Smooth muscle cell of the brain vasculature (primary cell): ENCODE measurements at regions not wholly inside any gene's neighbourhood (a gene's known extent, or its start where the extent isn't known, plus 50 kb on each side); places are given as distances from the start of the nearest gene placed in this dataset.
"Not testable (repeated sequence)": the region's sequence is repeated elsewhere in the genome, so short reads cannot be mapped to it uniquely, and the experiment has no call there.

Experiments used
- DNase-seq: peaks from one replicate; pipeline ENCODE4 v3.0.0-alpha.2; 2012; ENCODE audit warnings: low read depth, low spot score

- no peak for DNase-seq
Measured at GRCh38 chr21:27787046-27787445, 820.2 kb upstream of the ADAMTS5 start.

DNA sequence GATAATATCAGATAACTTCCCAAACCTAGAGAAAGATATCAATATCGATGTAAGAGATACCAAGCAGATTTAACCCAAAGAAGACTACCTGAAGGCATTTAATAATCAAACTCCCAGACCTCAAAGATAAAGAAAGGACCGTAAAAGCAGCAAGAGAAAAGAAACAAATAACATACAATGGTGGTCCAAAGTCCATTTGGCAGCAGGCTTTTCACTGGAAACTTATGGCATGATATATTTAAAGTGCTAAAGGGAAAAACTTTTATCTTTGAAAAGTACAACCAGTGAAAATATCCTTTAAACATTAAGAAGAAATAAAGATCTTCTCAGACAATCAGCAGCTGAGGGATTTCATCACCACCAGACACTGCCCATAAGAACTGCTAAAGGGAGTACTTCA is 812.7 kb upstream of the ADAMTS5 start:
- no peak for DNase-seq

GRCh38 chr21:27776925-27777553 is 810.2 kb upstream of the ADAMTS5 start:
- DNase-seq = no peak

DNA sequence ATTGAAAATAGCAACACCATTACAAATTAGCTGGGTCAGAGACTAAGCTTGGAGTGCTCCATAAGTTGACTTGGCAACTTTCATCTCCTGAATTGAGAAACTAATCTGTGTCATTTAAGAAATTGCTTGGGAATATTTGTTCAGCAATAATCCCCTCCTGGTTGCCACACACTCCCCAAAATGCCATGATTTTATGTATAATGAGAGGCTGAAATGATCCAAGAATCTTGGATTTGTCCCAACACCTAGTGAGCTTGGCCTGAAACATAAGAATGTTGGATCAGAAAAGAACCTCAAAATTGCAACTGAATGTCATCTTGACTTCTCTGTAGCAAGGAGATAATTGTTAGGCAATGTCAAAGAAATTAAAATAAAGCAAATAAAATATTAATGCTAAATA is 805.9 kb upstream of the ADAMTS5 start:
- no peak for DNase-seq

- DNase-seq = no peak
Measured at GRCh38 chr21:27771938-27772483, 805.1 kb upstream of the ADAMTS5 start.

DNA sequence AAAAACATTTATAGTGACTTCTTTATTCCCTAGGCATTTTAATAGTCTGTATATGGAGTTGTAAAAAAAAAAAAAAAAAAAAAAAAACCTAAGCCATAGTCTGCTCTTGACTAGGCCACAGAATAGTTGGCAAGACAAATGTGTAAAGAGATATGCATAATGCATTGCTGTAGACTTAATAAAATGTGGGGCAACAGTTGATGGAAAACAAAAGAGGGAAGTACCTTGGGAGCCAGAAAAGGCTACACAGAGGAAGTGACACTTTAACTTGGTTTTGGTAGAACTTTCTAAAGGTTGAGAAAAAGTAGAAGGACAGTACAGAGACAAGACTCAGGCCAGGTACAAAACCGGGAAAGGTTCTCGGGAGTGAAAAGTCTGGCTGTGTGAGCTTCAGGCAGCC is 802.9 kb upstream of the ADAMTS5 start:
- DNase-seq = no peak

GRCh38 chr21:27768046-27768637 is 801.3 kb upstream of the ADAMTS5 start:
- not testable (repeated sequence) for DNase-seq

DNA sequence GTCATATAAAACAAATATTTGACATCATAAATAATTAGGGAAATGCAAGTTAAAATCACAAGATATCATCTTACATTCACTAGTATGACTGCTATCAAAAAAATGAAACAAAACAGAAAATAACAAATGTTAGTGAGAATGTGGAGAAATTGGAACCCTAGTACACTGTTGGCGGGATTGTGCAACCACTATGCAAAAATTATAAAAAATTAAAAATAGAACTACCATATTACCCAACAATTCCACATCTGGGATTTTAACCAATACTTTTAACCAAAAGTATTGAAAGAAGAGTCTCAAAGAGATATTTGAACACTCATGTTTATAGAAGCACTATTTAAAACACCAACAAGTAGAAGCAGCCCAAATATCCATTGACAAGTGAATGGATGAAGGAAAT is 797.2 kb upstream of the ADAMTS5 start:
- no peak for DNase-seq

- no peak for DNase-seq
Measured at GRCh38 chr21:27761623-27762022, 794.7 kb upstream of the ADAMTS5 start.

- DNase-seq = no peak
Measured at GRCh38 chr21:27759820-27760219, 792.9 kb upstream of the ADAMTS5 start.

DNA sequence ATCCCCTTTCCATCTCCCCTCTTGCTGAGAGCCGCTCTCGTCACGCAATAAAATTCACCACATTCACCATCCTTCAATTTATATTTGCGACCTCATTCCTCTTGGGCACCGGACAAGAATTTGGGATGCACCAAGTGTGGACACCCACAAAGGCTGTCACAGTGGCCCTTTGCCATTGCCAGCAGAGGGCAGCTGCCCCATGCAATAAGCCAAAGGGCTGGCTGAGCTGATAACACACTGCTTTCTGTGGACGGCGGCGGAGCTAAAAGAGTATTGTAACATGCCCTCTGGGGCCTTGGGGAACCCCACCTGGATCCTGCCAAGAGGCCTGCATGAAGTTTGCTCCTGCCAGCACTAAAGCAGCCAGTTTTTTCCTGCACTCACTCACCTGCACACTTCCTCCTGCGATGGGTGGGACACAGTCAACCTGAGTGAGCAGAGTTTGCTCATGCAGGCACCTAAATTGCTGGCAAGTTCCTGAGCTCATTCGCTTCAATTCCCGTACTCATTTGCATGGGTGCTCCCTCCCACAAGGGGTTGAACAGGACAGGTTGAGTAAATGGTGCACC is 792.3 kb upstream of the ADAMTS5 start:
- DNase-seq = no peak

DNA sequence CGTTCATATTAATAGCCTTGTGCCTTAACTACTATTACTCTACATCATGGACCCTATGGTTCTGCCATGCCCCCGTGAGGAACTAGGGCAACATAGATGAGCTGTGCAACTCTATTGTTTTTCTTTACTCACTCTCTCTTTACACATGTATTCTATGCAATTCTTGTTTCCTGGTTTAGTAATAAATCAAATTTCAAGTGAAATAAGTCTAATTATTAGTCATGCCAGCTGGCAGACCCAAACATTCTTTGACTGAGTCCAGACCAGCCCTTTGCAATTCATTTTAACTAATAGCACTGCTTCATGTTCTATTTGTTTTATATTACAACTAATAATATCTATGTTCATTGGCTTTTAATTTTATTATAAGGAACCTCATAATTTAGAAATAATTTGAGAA is 789.3 kb upstream of the ADAMTS5 start:
- DNase-seq = no peak

DNA sequence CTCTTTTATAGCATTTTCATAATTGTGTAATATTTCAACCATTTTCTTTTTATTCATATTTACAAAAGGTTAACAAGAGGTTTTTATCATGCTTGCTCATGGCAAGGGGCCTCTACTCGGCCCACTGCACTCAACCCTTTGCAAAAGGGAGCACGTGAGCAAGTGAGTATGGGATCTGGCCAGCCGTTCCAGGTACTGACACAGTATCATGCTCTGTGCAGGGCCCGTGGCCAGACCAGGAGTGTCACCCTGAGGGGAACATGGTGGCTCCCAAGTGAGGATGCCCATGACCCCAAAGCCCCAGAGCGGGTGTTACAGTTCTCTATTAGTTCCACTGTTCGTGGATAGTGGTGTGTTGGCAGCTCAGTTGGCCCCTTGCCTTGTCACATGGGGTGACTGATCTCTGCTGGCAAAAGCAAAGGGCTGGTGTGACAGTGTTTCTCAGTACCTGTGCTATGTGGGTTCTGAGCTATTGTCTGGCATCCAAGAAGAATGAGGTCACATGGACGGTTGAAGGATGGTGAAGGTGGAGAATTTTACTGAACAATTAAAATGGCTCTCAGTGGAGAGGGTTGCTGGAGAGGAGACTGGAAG is 777.2 kb upstream of the ADAMTS5 start:
- DNase-seq = no peak

DNA sequence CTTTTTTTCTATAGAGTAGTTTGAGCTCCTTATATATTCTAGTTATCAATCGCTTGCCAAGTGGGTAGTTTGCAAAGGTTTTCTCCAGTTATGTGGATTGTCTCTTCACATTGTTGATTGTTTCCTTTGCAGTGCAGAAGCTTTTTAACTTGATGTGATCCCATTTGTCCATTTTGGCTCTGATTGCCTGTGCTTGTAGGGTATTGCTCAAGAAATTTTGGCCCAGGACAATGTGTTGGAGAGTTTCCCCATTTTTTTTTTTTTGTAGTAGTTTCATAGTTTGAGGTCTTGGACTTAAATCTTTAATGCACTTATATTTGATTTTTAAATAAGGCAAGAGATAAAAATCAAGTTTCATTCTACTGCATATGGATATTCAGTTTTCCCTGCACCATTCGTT is 774.8 kb upstream of the ADAMTS5 start:
- no peak for DNase-seq

DNA sequence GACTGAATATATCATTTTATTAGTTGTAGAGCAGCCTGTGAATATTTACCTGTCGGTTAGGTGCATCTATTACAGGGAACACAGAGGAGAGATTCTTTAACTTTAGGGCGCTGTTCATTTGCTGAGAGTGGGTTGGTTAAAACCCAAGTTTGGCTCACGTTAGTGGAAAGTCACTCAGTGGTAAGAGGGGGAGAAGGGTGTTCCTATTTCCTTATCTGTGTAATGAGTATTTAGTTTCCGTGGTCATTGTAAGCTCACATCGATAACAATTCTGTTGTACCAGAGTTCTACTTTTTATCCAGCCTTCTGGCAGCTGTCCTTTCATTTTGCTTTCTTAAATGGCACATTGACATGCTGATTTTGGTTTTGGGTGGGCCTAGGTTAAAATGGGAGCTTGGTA is 773.2 kb upstream of the ADAMTS5 start:
- no peak for DNase-seq

GRCh38 chr21:27739187-27739586 is 772.3 kb upstream of the ADAMTS5 start:
- DNase-seq = no peak

DNA sequence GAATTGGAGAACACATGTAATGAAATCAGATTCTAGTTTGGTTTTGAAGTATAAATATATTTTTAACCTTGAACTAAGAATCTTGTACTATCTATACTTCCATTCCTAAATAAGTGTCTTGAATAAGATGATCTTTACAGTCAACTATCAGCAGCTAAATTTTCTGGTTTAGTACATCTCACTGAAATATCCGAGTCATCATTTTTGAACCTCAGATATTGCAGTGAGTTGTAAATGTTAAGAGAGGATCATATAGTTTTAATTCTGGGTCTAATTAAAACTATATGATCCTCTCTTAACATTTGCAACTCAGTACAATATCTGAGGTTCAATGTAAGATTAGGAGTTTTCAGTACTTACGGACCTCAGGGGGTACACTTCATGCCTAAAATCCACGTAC is 768.8 kb upstream of the ADAMTS5 start:
- DNase-seq = no peak

DNA sequence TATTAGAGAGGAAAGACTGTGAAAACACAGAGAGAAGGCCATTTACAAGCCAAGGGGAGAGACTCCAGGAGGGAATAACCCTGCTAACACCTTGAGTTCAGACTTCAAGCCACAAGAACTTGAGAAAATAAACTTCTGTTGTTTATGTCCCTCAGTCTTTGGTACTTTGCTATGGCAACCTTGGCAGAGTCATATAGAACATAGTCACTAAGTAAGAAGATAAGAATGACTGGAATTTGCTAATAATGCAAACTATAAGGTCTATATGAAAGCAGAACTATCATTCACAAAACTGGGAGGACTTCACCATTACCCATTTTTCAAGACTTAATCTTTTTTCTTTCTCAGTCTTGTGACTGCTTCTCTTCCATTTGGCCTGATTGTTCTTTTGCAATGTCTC is 767.3 kb upstream of the ADAMTS5 start:
- peak; percentile 32 for DNase-seq

DNA sequence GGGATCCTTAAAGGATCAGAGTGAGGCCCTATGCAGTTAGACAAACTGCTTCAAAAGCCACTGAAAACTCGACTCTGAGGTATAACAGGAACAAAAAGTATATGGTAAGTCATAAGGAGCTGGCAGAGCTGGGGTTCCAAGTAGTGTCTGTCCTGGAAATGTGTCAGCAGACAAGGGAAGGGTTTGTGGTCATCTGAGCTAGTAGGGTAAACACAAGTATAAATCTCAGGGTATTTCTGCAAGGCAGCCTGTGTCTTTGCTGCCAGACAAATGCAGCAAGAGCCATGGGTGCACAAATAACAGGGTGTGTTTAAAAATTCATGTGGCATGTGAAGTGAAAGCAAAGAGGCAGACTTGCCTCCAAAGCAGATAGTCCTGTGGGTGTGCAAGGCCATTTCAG is 759.0 kb upstream of the ADAMTS5 start:
- no peak for DNase-seq

GRCh38 chr21:27722095-27722494 is 755.2 kb upstream of the ADAMTS5 start:
- DNase-seq = no peak

- DNase-seq = no peak
Measured at GRCh38 chr21:27721675-27722074, 754.8 kb upstream of the ADAMTS5 start.

GRCh38 chr21:27719226-27719625 is 752.3 kb upstream of the ADAMTS5 start:
- DNase-seq = no peak

DNA sequence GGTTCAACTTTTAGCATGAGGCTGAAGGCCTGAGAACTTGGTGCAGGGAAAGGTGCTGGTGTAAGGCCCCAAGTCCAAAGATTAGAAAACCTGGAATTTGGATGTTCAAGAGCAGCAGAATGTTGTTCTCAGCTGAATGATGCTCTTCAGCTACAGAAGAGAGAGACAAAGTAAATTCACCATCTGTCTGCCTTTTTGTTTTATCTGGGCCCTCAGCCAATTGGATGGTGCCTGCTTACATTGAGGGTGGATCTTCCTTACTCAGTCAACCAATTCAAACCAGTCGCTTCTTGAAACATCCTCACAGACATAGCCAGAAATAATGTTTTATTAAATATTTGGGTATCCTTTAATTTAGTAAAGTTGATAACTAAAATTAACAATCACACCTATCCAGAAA is 748.2 kb upstream of the ADAMTS5 start:
- no peak for DNase-seq
